GM12892 (cell line): ENCODE measurements at regions not wholly inside any gene's neighbourhood (a gene's known extent, or its start where the extent isn't known, plus 50 kb on each side); places are given as distances from the start of the nearest gene placed in this dataset.
"Not testable (repeated sequence)": the region's sequence is repeated elsewhere in the genome, so short reads cannot be mapped to it uniquely, and the experiment has no call there.

Experiments used
- POLR2A ChIP-seq: IDR thresholded peaks from 2 replicates; pipeline ENCODE4 v1.6.1; 2011; ENCODE audit warnings: low read depth, low read length, control low read depth
- TAF1 ChIP-seq: IDR thresholded peaks from 2 replicates; pipeline ENCODE4 v1.6.1; 2011; ENCODE audit warnings: low read depth, mild to moderate bottlenecking, control low read depth, low read length, borderline replicate concordance

- not testable (repeated sequence) for TF ChIP-seq TAF1, POLR2A
Observed at GRCh38 chr11:134492411-134492810, 80.4 kb upstream of the B3GAT1 start.
